ENCODE measurements at regions not wholly inside any gene's neighbourhood (a gene's known extent, or its start where the extent isn't known, plus 50 kb on each side); places are given as distances from the start of the nearest gene placed in this dataset.

DNA sequence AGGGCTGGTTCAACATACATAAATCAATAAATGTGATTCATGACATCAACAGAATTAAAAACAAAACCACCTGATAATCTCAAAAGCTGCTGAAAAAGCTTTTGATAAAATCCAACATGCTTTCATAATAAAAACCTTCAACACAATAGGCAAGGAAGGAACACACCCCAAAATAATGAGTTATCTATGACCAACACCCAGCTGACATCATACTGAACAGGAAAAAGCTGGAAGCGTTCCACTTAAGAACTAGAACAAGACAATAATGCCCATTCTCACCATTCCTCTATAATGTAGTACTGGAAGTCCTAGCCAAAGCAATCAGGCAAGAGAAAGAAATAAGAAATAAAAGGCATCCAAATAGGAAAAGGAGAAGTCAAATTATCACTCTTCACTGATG lies 116.2 kb upstream of the FREM2 start:
- intact Hi-C loops (cut with micrococcal nuclease; ENCODE audit: unreplicated experiment) (no loop called here), in situ Hi-C loops (cut with HindIII; ENCODE audit: low pct_unique_long_range_greater_than_20kb, low sequenced_read_pairs) (no loop called here)
- DNase-seq (ENCODE audit: low read depth, low spot score) (no peak), ATAC-seq (no peak)
- ChIA-PET POLR2A (no interaction called here), CTCF (no interaction called here)
- no peak overlapping the region for H3K27ac ChIP-seq (ENCODE audit: low read length)
- H3K27me3 ChIP-seq (ENCODE audit: control insufficient read depth, insufficient read depth, low read length) = no peaks in the 10 kb centered on the region
- no peak overlapping the region for H3K4me3 ChIP-seq (ENCODE audit: low read depth in 2 of 2, low read length in 2 of 2)
- no TSS peak for BruUV-seq (replicated peaks)
- no peaks in the 10 kb centered on the region for H3K36me3 ChIP-seq (ENCODE audit: control insufficient read depth, insufficient read depth, low read length)
- no peak for TF ChIP-seq SIN3A (IDR thresholded peaks at IDR 0.05; ENCODE audit: borderline replicate concordance, insufficient read depth, low read depth, low read length)
- TF ChIP-seq, protein P1, sequence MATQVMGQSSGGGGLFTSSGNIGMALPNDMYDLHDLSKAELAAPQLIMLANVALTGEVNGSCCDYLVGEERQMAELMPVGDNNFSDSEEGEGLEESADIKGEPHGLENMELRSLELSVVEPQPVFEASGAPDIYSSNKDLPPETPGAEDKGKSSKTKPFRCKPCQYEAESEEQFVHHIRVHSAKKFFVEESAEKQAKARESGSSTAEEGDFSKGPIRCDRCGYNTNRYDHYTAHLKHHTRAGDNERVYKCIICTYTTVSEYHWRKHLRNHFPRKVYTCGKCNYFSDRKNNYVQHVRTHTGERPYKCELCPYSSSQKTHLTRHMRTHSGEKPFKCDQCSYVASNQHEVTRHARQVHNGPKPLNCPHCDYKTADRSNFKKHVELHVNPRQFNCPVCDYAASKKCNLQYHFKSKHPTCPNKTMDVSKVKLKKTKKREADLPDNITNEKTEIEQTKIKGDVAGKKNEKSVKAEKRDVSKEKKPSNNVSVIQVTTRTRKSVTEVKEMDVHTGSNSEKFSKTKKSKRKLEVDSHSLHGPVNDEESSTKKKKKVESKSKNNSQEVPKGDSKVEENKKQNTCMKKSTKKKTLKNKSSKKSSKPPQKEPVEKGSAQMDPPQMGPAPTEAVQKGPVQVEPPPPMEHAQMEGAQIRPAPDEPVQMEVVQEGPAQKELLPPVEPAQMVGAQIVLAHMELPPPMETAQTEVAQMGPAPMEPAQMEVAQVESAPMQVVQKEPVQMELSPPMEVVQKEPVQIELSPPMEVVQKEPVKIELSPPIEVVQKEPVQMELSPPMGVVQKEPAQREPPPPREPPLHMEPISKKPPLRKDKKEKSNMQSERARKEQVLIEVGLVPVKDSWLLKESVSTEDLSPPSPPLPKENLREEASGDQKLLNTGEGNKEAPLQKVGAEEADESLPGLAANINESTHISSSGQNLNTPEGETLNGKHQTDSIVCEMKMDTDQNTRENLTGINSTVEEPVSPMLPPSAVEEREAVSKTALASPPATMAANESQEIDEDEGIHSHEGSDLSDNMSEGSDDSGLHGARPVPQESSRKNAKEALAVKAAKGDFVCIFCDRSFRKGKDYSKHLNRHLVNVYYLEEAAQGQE (IDR thresholded peaks at IDR 0.05; ENCODE audit: insufficient read depth in 1 of 2, low read depth in 2 of 2, low read length in 1 of 2) = no peak
- TF ChIP-seq, protein P2, sequence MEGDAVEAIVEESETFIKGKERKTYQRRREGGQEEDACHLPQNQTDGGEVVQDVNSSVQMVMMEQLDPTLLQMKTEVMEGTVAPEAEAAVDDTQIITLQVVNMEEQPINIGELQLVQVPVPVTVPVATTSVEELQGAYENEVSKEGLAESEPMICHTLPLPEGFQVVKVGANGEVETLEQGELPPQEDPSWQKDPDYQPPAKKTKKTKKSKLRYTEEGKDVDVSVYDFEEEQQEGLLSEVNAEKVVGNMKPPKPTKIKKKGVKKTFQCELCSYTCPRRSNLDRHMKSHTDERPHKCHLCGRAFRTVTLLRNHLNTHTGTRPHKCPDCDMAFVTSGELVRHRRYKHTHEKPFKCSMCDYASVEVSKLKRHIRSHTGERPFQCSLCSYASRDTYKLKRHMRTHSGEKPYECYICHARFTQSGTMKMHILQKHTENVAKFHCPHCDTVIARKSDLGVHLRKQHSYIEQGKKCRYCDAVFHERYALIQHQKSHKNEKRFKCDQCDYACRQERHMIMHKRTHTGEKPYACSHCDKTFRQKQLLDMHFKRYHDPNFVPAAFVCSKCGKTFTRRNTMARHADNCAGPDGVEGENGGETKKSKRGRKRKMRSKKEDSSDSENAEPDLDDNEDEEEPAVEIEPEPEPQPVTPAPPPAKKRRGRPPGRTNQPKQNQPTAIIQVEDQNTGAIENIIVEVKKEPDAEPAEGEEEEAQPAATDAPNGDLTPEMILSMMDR (IDR thresholded peaks at IDR 0.05) = no peak
- no peak for TF ChIP-seq POLR2AphosphoS5 (IDR thresholded peaks at IDR 0.05; ENCODE audit: low read depth, low read length)
- no peak for TF ChIP-seq TCF7L2 (IDR thresholded peaks at IDR 0.05; ENCODE audit: low read depth, low read length)
- H3K4me1 ChIP-seq (ENCODE audit: control insufficient read depth, insufficient read depth, low read length) = no peaks in the 10 kb centered on the region
- no peaks in the 10 kb centered on the region for H3K9me3 ChIP-seq (ENCODE audit: control insufficient read depth, insufficient read depth, low read depth, low read length)

DNA sequence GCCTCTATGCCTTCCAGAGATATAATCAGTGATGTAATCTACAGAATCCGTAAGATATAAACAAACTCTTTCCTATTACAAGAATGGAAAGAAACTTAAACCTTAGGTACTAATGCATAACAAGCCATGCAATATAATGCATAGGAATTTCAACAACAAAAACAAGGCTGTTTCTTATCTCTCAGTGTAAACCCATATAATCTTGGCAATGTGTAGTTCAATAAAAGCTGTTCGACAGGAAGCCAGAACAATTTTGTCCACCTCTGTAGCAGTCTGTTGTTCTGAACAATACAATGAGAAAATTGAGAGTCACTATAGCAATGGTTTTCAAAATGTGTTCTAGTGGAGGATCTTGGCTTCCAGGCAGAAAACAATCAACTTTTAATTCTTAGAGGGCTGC lies 111.5 kb upstream of the FREM2 start:
- Histone ChIP-seq H3K27me3 (ENCODE audit: control insufficient read depth, insufficient read depth, low read length) (no peaks in the 10 kb centered on the region), H3K27ac (ENCODE audit: low read length) (no peak overlapping the region), H3K4me3 (ENCODE audit: low read depth in 2 of 2, low read length in 2 of 2) (no peak overlapping the region), H3K4me1 (ENCODE audit: control insufficient read depth, insufficient read depth, low read length) (no peaks in the 10 kb centered on the region), H3K36me3 (ENCODE audit: control insufficient read depth, insufficient read depth, low read length) (no peaks in the 10 kb centered on the region), H3K9me3 (ENCODE audit: control insufficient read depth, insufficient read depth, low read depth, low read length) (no peaks in the 10 kb centered on the region)
- intact Hi-C loops (cut with micrococcal nuclease; ENCODE audit: unreplicated experiment) (no loop called here), in situ Hi-C loops (cut with HindIII; ENCODE audit: low pct_unique_long_range_greater_than_20kb, low sequenced_read_pairs) (no loop called here)
- POLR2A ChIA-PET = no interaction called here
- DNase-seq (ENCODE audit: low read depth, low spot score) = no peak
- TF ChIP-seq, protein P2 (IDR thresholded peaks at IDR 0.05) = no peak
- TF ChIP-seq SIN3A (IDR thresholded peaks at IDR 0.05; ENCODE audit: borderline replicate concordance, insufficient read depth, low read depth, low read length) (no peak), POLR2AphosphoS5 (IDR thresholded peaks at IDR 0.05; ENCODE audit: low read depth, low read length) (no peak), TCF7L2 (IDR thresholded peaks at IDR 0.05; ENCODE audit: low read depth, low read length) (no peak)
- TF ChIP-seq, protein P1 (IDR thresholded peaks at IDR 0.05; ENCODE audit: insufficient read depth in 1 of 2, low read depth in 2 of 2, low read length in 1 of 2) = no peak
- CTCF ChIA-PET = no interaction called here
- no peak for ATAC-seq
- BruUV-seq (replicated peaks) = no TSS peak
